Smooth muscle cell (in vitro differentiated cells): ENCODE measurements at regions not wholly inside any gene's neighbourhood (a gene's known extent, or its start where the extent isn't known, plus 50 kb on each side); places are given as distances from the start of the nearest gene placed in this dataset.

ENCODE experiments used
- DNase-seq: peaks from one replicate; lab custom pipeline; 2025; ENCODE audit not compliant: unreplicated experiment; lab: John Stamatoyannopoulos, UW
- H2AFZ ChIP-seq: fragments of 200-600 bp; sonication (generic); 2 replicates; pipeline ENCODE4 v1.6.0; 2016; ENCODE audit warnings: antibody characterized with exemption, low read depth, mild to moderate bottlenecking
- H3F3A ChIP-seq: fragments of 200-600 bp; sonication (generic); 2 replicates; pipeline ENCODE4 v1.6.0; 2017; ENCODE audit warnings: antibody characterized with exemption, low read depth
- H3K27ac ChIP-seq: fragments of 200-600 bp; sonication (generic); 2 replicates; pipeline ENCODE4 v1.5.1; 2016; ENCODE audit warnings: low read depth, mild to moderate bottlenecking
- H3K27me3 ChIP-seq: fragments of 200-600 bp; sonication (generic); 2 replicates; pipeline ENCODE4 v1.6.1; 2016; ENCODE audit warnings: low read depth, mild to moderate bottlenecking
- H3K36me3 ChIP-seq: fragments of 200-600 bp; sonication (generic); 2 replicates; pipeline ENCODE4 v1.5.1; 2016; ENCODE audit warnings: low read depth
- H3K4me1 ChIP-seq: fragments of 200-600 bp; sonication (generic); 2 replicates; pipeline ENCODE4 v1.5.1; 2016; ENCODE audit warnings: low read depth
- H3K4me2 ChIP-seq: fragments of 200-600 bp; sonication (generic); 2 replicates; pipeline ENCODE4 v1.6.0; 2016; ENCODE audit warnings: mild to moderate bottlenecking
- H3K4me3 ChIP-seq: fragments of 200-600 bp; sonication (generic); 2 replicates; pipeline ENCODE4 v1.5.1; 2016; ENCODE audit warnings: mild to moderate bottlenecking
- H3K79me2 ChIP-seq: fragments of 200-600 bp; sonication (generic); 2 replicates; pipeline ENCODE4 v1.6.0; 2016; ENCODE audit warnings: low read depth, mild to moderate bottlenecking
- H3K9ac ChIP-seq: fragments of 200-600 bp; sonication (generic); 2 replicates; pipeline ENCODE4 v1.6.0; 2016; ENCODE audit warnings: low read depth
- H3K9me3 ChIP-seq: fragments of 200-600 bp; sonication (generic); replicated peaks from 2 replicates; pipeline ENCODE4 v1.5.1; 2016; ENCODE audit warnings: low read depth
- H4K20me1 ChIP-seq: fragments of 200-600 bp; sonication (generic); 2 replicates; pipeline ENCODE4 v1.6.0; 2016; ENCODE audit warnings: low read depth
- WGBS: methylation state at CpG from one replicate; pipeline ENCODE4 v1.1.7; 2016; ENCODE audit warnings: low lambda C conversion rate; 5-methylcytosine and 5-hydroxymethylcytosine counted together
- TF ChIP-seq, protein P1 (sequence below): fragments of 200-600 bp; sonication (generic); IDR thresholded peaks from 2 replicates; pipeline ENCODE4 v1.5.1; 2017; ENCODE audit warnings: borderline replicate concordance, mild to moderate bottlenecking, antibody characterized with exemption; ENCODE audit not compliant: insufficient read depth, poor library complexity, severe bottlenecking

DNA sequence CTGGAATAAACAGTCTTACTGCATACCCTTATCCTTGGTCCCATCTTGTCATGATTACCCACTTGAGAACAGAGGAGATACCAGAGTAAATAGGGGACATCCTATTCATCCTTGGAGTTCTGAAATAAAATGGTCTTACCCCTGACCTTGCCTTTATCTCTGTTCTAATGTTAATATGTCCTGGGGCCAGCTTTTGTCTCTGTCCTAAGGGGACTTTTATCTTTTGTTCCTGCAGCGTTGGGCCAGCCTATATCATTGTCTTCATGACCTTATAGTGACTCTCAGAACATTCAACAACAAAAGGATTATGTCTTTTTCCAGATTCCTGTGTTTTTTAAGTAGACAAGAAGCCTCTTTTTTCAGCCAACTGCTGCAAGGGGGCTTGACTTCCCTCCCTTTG, 1057.5 kb downstream of the LRFN5 start:
- TF ChIP-seq, protein P1, sequence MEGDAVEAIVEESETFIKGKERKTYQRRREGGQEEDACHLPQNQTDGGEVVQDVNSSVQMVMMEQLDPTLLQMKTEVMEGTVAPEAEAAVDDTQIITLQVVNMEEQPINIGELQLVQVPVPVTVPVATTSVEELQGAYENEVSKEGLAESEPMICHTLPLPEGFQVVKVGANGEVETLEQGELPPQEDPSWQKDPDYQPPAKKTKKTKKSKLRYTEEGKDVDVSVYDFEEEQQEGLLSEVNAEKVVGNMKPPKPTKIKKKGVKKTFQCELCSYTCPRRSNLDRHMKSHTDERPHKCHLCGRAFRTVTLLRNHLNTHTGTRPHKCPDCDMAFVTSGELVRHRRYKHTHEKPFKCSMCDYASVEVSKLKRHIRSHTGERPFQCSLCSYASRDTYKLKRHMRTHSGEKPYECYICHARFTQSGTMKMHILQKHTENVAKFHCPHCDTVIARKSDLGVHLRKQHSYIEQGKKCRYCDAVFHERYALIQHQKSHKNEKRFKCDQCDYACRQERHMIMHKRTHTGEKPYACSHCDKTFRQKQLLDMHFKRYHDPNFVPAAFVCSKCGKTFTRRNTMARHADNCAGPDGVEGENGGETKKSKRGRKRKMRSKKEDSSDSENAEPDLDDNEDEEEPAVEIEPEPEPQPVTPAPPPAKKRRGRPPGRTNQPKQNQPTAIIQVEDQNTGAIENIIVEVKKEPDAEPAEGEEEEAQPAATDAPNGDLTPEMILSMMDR: no peak
- no peaks in the 10 kb centered on the region for H3K36me3 ChIP-seq
- no peak overlapping the region for H2AFZ ChIP-seq
- H3F3A ChIP-seq: no peaks in the 10 kb centered on the region
- WGBS: 38% methylated on average over 1 of the region's 1 CpG
- no peak overlapping the region for H3K9ac ChIP-seq
- no peak overlapping the region for H3K27ac ChIP-seq
- no peaks in the 10 kb centered on the region for H3K79me2 ChIP-seq
- H3K4me2 ChIP-seq: no peak overlapping the region
- no peaks in the 10 kb centered on the region for H3K27me3 ChIP-seq
- H3K4me1 ChIP-seq: no peaks in the 10 kb centered on the region
- H3K4me3 ChIP-seq: no peak overlapping the region
- no peak for DNase-seq
- no peaks in the 10 kb centered on the region for H3K9me3 ChIP-seq
- no peaks in the 10 kb centered on the region for H4K20me1 ChIP-seq

DNA sequence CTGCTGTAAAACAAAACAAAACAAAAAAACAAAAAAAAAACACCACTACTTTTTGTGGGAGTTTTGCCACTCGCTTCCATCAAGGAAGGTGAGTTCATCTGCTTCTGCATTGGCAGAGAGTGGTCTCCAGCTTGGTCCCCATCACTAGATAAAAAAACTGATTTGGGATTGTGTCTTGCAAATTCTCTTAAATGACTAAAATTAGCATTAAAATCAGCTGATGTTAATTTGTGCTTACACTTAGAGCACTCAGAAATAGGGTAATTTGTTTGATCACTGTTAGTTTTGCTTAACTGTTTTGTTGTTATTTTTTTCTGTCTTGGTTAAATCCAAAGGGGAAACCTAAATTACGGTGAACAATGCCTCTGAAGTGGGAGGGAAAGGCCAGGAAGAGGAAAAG, 1048.0 kb downstream of the LRFN5 start:
- Histone ChIP-seq H2AFZ (peak overlapping the region; percentile 41), H3F3A (no peaks in the 10 kb centered on the region), H4K20me1 (no peaks in the 10 kb centered on the region), H3K79me2 (no peaks in the 10 kb centered on the region), H3K27ac (no peak overlapping the region), H3K9me3 (no peaks in the 10 kb centered on the region), H3K4me1 (no peaks in the 10 kb centered on the region), H3K4me3 (no peak overlapping the region), H3K4me2 (no peak overlapping the region), H3K9ac (no peak overlapping the region), H3K27me3 (no peaks in the 10 kb centered on the region), H3K36me3 (no peaks in the 10 kb centered on the region)
- DNase-seq: no peak
- WGBS: 45% methylated on average over 2 of the region's 2 CpGs
- TF ChIP-seq, protein P1: no peak

DNA sequence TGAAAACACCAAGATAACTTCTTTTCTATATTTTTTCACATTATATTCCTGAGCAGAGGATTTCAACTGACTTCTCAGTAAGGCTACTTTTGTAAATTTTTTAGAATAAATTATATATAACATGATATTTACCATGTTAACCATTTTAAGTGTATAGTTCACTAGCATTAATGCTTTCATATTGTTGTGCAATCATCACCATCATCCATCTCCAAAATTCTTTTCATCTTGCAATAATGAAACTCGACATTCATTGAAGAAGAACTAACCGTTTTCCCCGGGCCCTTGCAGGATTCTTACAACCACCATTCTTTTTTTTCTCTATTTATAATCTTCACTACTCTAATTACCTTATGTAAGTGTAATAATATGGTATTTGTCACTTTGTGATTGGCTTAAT, 1036.1 kb downstream of the LRFN5 start:
- H3K4me3 ChIP-seq: no peak overlapping the region
- no peak overlapping the region for H2AFZ ChIP-seq
- H4K20me1 ChIP-seq: no peaks in the 10 kb centered on the region
- H3K27me3 ChIP-seq: no peaks in the 10 kb centered on the region
- no peak overlapping the region for H3K9ac ChIP-seq
- H3K9me3 ChIP-seq: no peaks in the 10 kb centered on the region
- no peaks in the 10 kb centered on the region for H3F3A ChIP-seq
- H3K79me2 ChIP-seq: no peaks in the 10 kb centered on the region
- no peak overlapping the region for H3K4me2 ChIP-seq
- TF ChIP-seq, protein P1: no peak
- no peaks in the 10 kb centered on the region for H3K36me3 ChIP-seq
- H3K4me1 ChIP-seq: no peaks in the 10 kb centered on the region
- H3K27ac ChIP-seq: no peak overlapping the region
- 89% methylated on average over 3 of the region's 3 CpGs for WGBS
- DNase-seq: no peak

- Histone ChIP-seq H3K4me2 (no peak overlapping the region), H3K4me3 (no peak overlapping the region), H3K36me3 (no peaks in the 10 kb centered on the region), H3K79me2 (no peaks in the 10 kb centered on the region), H2AFZ (no peak overlapping the region), H3K9ac (no peak overlapping the region), H3K4me1 (no peaks in the 10 kb centered on the region), H3K27me3 (no peaks in the 10 kb centered on the region), H3K9me3 (no peaks in the 10 kb centered on the region), H4K20me1 (no peaks in the 10 kb centered on the region), H3K27ac (no peak overlapping the region), H3F3A (no peaks in the 10 kb centered on the region)
- WGBS: 89% methylated on average over 6 of the region's 6 CpGs
- DNase-seq: no peak
- TF ChIP-seq, protein P1: no peak
These were observed 1026.9 kb downstream of the LRFN5 start for GRCh38 chr14:42633504-42634095.
